Body of pancreas (tissue), 4 donors: ENCODE measurements at regions not wholly inside any gene's neighbourhood (a gene's known extent, or its start where the extent isn't known, plus 50 kb on each side); places are given as distances from the start of the nearest gene placed in this dataset.

Source experiments
- CTCF ChIP-seq, 7 experiments: fragments of 450-650 bp in 4 of 7; fragments of 200-600 bp in 3 of 7; sonication (generic) in 3 of 7; IDR thresholded peaks; one replicate each; pipeline ENCODE4 v1.5.1; 2016 to 2019; ENCODE audit warnings: antibody characterized with exemption in 7 of 7
- POLR2A ChIP-seq, 3 donors: fragments of 450-650 bp; IDR thresholded peaks; one replicate each; pipeline ENCODE4 v1.6.1; 2016; ENCODE audit warnings: antibody characterized with exemption in 3 of 3, mild to moderate bottlenecking in 2 of 3

GRCh38 chr1:216896146-216896545 is 172.9 kb upstream of the ESRRG start:
- no peak for TF ChIP-seq CTCF (IDR thresholded peaks at IDR 0.05)
- TF ChIP-seq POLR2A (IDR thresholded peaks at IDR 0.05): no peak
